Mesendoderm (in vitro differentiated cells): ENCODE measurements at regions not wholly inside any gene's neighbourhood (a gene's known extent, or its start where the extent isn't known, plus 50 kb on each side); places are given as distances from the start of the nearest gene placed in this dataset.

Experiments
- DNase-seq: peaks from one replicate; pipeline ENCODE4 v3.0.0; 2013
- H2AK5ac ChIP-seq: 2 replicates; pipeline ENCODE4 v1.6.1; 2013; ENCODE audit warnings: low read length, inconsistent platforms
- H2BK120ac ChIP-seq: 2 replicates; pipeline ENCODE4 v1.6.1; 2013; ENCODE audit warnings: low read depth, mild to moderate bottlenecking, low read length, moderate library complexity, mixed read lengths
- H2BK15ac ChIP-seq: replicated peaks from 2 replicates; pipeline ENCODE4 v1.6.1; 2013; ENCODE audit warnings: low read depth, mild to moderate bottlenecking, moderate library complexity
- H2BK5ac ChIP-seq: 2 replicates; pipeline ENCODE4 v1.6.1; 2013; ENCODE audit warnings: low read length, inconsistent platforms
- H3K18ac ChIP-seq: 2 replicates; pipeline ENCODE4 v1.6.1; 2013; ENCODE audit warnings: mild to moderate bottlenecking, low read length, mixed read lengths
- H3K23ac ChIP-seq: one replicate; pipeline ENCODE4 v1.6.1; 2013; ENCODE audit warnings: low read length
- H3K27ac ChIP-seq: 2 replicates; pipeline ENCODE4 v1.5.1; 2013; ENCODE audit warnings: low read depth, mild to moderate bottlenecking, inconsistent platforms, low read length, moderate library complexity
- H3K27me3 ChIP-seq: 2 replicates; pipeline ENCODE4 v1.6.1; 2013; ENCODE audit warnings: low read length, control low read depth, mild to moderate bottlenecking, inconsistent platforms; ENCODE audit not compliant: insufficient read depth, poor library complexity
- H3K36me3 ChIP-seq: 2 replicates; pipeline ENCODE4 v1.6.1; 2013; ENCODE audit warnings: low read length, inconsistent platforms; ENCODE audit not compliant: control insufficient read depth, insufficient read depth
- H3K4ac ChIP-seq: one replicate; pipeline ENCODE4 v1.6.1; 2013; ENCODE audit warnings: low read depth, mild to moderate bottlenecking, low read length, moderate library complexity
- H3K4me1 ChIP-seq: 2 replicates; pipeline ENCODE4 v1.6.1; 2013; ENCODE audit warnings: low read depth, low read length, inconsistent platforms; ENCODE audit not compliant: control insufficient read depth
- H3K4me2 ChIP-seq: 2 replicates; pipeline ENCODE4 v1.6.1; 2013; ENCODE audit warnings: low read length
- H3K4me3 ChIP-seq: 2 replicates; pipeline ENCODE4 v1.5.1; 2013; ENCODE audit warnings: mild to moderate bottlenecking, low read length
- H3K56ac ChIP-seq: one replicate; pipeline ENCODE4 v1.6.1; 2013; ENCODE audit warnings: low read length
- H3K79me1 ChIP-seq: 2 replicates; pipeline ENCODE4 v1.6.1; 2013; ENCODE audit warnings: low read length, inconsistent platforms
- H3K79me2 ChIP-seq: 2 replicates; pipeline ENCODE4 v1.6.1; 2013; ENCODE audit warnings: mild to moderate bottlenecking, low read length; ENCODE audit not compliant: control insufficient read depth, insufficient read depth
- H3K9ac ChIP-seq: 2 replicates; pipeline ENCODE4 v1.6.1; 2013; ENCODE audit warnings: low read length, inconsistent platforms
- H4K5ac ChIP-seq: one replicate; pipeline ENCODE4 v1.6.1; 2013; ENCODE audit warnings: low read length
- H4K8ac ChIP-seq: one replicate; pipeline ENCODE4 v1.6.1; 2013; ENCODE audit warnings: low read depth, mild to moderate bottlenecking, control low read depth, low read length, moderate library complexity
- WGBS: extraction: QIAGEN DNeasy Blood & Tissue Kit; methylation state at CpG from one replicate; pipeline ENCODE4 v1.1.7; 2013; ENCODE audit warnings: low lambda C conversion rate, missing lambda C conversion rate; ENCODE audit not compliant: insufficient coverage; ENCODE audit errors: extremely low coverage; 5-methylcytosine and 5-hydroxymethylcytosine counted together

- Histone ChIP-seq H2BK5ac (no peak overlapping the region), H3K9ac (no peak overlapping the region), H4K5ac (no peak overlapping the region), H3K4ac (no peak overlapping the region), H3K79me2 (no peaks in the 10 kb centered on the region), H3K23ac (no peak overlapping the region), H3K18ac (no peak overlapping the region), H3K4me2 (no peak overlapping the region), H3K36me3 (no peaks in the 10 kb centered on the region), H3K4me1 (no peaks in the 10 kb centered on the region), H2BK15ac (no peak overlapping the region), H2BK120ac (no peak overlapping the region), H3K27ac (no peak overlapping the region), H3K27me3 (no peaks in the 10 kb centered on the region), H3K79me1 (no peaks in the 10 kb centered on the region), H3K4me3 (no peak overlapping the region), H2AK5ac (no peak overlapping the region), H3K56ac (no peak overlapping the region), H4K8ac (no peak overlapping the region)
- WGBS = no CpG with 5 or more reads among the region's 4 CpGs
- no peak for DNase-seq
Observed at GRCh38 chr1:238476841-238477240, 586.1 kb upstream of the ZP4 start.

- Histone ChIP-seq H3K4me3 (no peak overlapping the region), H3K79me2 (no peaks in the 10 kb centered on the region), H2BK15ac (no peak overlapping the region), H3K4me1 (no peaks in the 10 kb centered on the region), H3K56ac (no peak overlapping the region), H2BK120ac (no peak overlapping the region), H3K4ac (no peak overlapping the region), H2BK5ac (no peak overlapping the region), H3K9ac (no peak overlapping the region), H3K18ac (no peak overlapping the region), H3K27me3 (no peaks in the 10 kb centered on the region), H3K4me2 (no peak overlapping the region), H3K79me1 (no peaks in the 10 kb centered on the region), H2AK5ac (no peak overlapping the region), H4K8ac (no peak overlapping the region), H3K27ac (no peak overlapping the region), H4K5ac (no peak overlapping the region), H3K23ac (no peak overlapping the region), H3K36me3 (no peaks in the 10 kb centered on the region)
- no peak for DNase-seq
- WGBS = no CpG with 5 or more reads among the region's 5 CpGs
Observed at GRCh38 chr1:238475712-238476111, 585.0 kb upstream of the ZP4 start.

GRCh38 chr1:238474263-238474662 lies 583.5 kb upstream of the ZP4 start:
- no peak overlapping the region for H3K4me2 ChIP-seq
- no peaks in the 10 kb centered on the region for H3K4me1 ChIP-seq
- no peak overlapping the region for H3K56ac ChIP-seq
- no peak overlapping the region for H4K8ac ChIP-seq
- no peak overlapping the region for H3K18ac ChIP-seq
- H3K4me3 ChIP-seq = no peak overlapping the region
- no peak for DNase-seq
- no peak overlapping the region for H2AK5ac ChIP-seq
- H3K9ac ChIP-seq = no peak overlapping the region
- H3K79me1 ChIP-seq = no peaks in the 10 kb centered on the region
- no peak overlapping the region for H4K5ac ChIP-seq
- WGBS = no CpG with 5 or more reads among the region's 3 CpGs
- H3K27ac ChIP-seq = no peak overlapping the region
- no peak overlapping the region for H3K23ac ChIP-seq
- H2BK120ac ChIP-seq = no peak overlapping the region
- no peaks in the 10 kb centered on the region for H3K27me3 ChIP-seq
- no peak overlapping the region for H2BK5ac ChIP-seq
- no peak overlapping the region for H2BK15ac ChIP-seq
- H3K36me3 ChIP-seq = no peaks in the 10 kb centered on the region
- H3K4ac ChIP-seq = no peak overlapping the region
- H3K79me2 ChIP-seq = no peaks in the 10 kb centered on the region

- Histone ChIP-seq H3K4me3 (no peak overlapping the region), H2BK120ac (no peak overlapping the region)
Observed at GRCh38 chr1:238469146-238469631, 578.5 kb upstream of the ZP4 start.

GRCh38 chr1:238468068-238468467 lies 577.3 kb upstream of the ZP4 start:
- H3K9ac ChIP-seq = no peak overlapping the region
- H4K8ac ChIP-seq = no peak overlapping the region
- H3K56ac ChIP-seq = no peak overlapping the region
- no peak overlapping the region for H2BK120ac ChIP-seq
- no peak overlapping the region for H3K18ac ChIP-seq
- no peak overlapping the region for H3K27ac ChIP-seq
- no peak overlapping the region for H2BK5ac ChIP-seq
- H2BK15ac ChIP-seq = no peak overlapping the region
- H4K5ac ChIP-seq = no peak overlapping the region
- H3K36me3 ChIP-seq = no peaks in the 10 kb centered on the region
- no peak for DNase-seq
- no peak overlapping the region for H3K4me3 ChIP-seq
- no peak overlapping the region for H3K4ac ChIP-seq
- no peaks in the 10 kb centered on the region for H3K79me2 ChIP-seq
- no peaks in the 10 kb centered on the region for H3K4me1 ChIP-seq
- no peaks in the 10 kb centered on the region for H3K79me1 ChIP-seq
- no peak overlapping the region for H2AK5ac ChIP-seq
- no peak overlapping the region for H3K4me2 ChIP-seq
- H3K23ac ChIP-seq = no peak overlapping the region
- no peaks in the 10 kb centered on the region for H3K27me3 ChIP-seq
- no CpG with 5 or more reads among the region's 6 CpGs for WGBS

More at GRCh38 chr1:238469146-238469631, 578.5 kb upstream of the ZP4 start:
- H3K9ac ChIP-seq = no peak overlapping the region
- no peak for DNase-seq
- H4K5ac ChIP-seq = no peak overlapping the region
- H3K36me3 ChIP-seq = no peaks in the 10 kb centered on the region
- no peak overlapping the region for H4K8ac ChIP-seq
- H2BK5ac ChIP-seq = no peak overlapping the region
- H3K18ac ChIP-seq = no peak overlapping the region
- H3K4ac ChIP-seq = no peak overlapping the region
- no CpG with 5 or more reads among the region's 4 CpGs for WGBS
- H3K27me3 ChIP-seq = no peaks in the 10 kb centered on the region
- H3K79me2 ChIP-seq = no peaks in the 10 kb centered on the region
- no peak overlapping the region for H3K56ac ChIP-seq
- no peak overlapping the region for H2AK5ac ChIP-seq
- H3K4me2 ChIP-seq = no peak overlapping the region
- no peak overlapping the region for H2BK15ac ChIP-seq
- no peak overlapping the region for H3K23ac ChIP-seq
- H3K79me1 ChIP-seq = no peaks in the 10 kb centered on the region
- no peaks in the 10 kb centered on the region for H3K4me1 ChIP-seq
- H3K27ac ChIP-seq = no peak overlapping the region

GRCh38 chr1:238466459-238466858 lies 575.7 kb upstream of the ZP4 start:
- Histone ChIP-seq H3K56ac (no peak overlapping the region), H3K4me2 (no peak overlapping the region), H3K4ac (no peak overlapping the region), H4K5ac (no peak overlapping the region), H2BK15ac (no peak overlapping the region), H4K8ac (no peak overlapping the region), H3K4me1 (no peaks in the 10 kb centered on the region), H3K9ac (no peak overlapping the region), H3K36me3 (no peaks in the 10 kb centered on the region), H3K79me2 (no peaks in the 10 kb centered on the region), H3K27ac (no peak overlapping the region), H3K18ac (no peak overlapping the region), H2BK120ac (no peak overlapping the region), H3K79me1 (no peaks in the 10 kb centered on the region), H2BK5ac (no peak overlapping the region), H3K4me3 (no peak overlapping the region), H3K27me3 (no peaks in the 10 kb centered on the region), H2AK5ac (no peak overlapping the region), H3K23ac (no peak overlapping the region)
- no peak for DNase-seq
- no CpG with 5 or more reads among the region's 5 CpGs for WGBS
